Spleen (tissue), 7 donors: ENCODE measurements at regions not wholly inside any gene's neighbourhood (a gene's known extent, or its start where the extent isn't known, plus 50 kb on each side); places are given as distances from the start of the nearest gene placed in this dataset.

Experiments used
- POLR2A ChIP-seq, 3 donors: fragments of 450-650 bp; IDR thresholded peaks; one replicate each; pipeline ENCODE4 v1.5.1; 2017; ENCODE audit warnings: antibody characterized with exemption in 3 of 3, mild to moderate bottlenecking in 1 of 3
- TF ChIP-seq, protein P1 (sequence below), 11 experiments: fragments of 200-600 bp in 7 of 11; fragments of 450-650 bp in 4 of 11; sonication (generic) in 4 of 11; IDR thresholded peaks in 8 of 11; conservative IDR thresholded peaks in 3 of 11; 1 replicate in 7 of 11; 2 replicates in 4 of 11; pipeline versions ENCODE4 v1.4.0 to v1.8.0; 2016 to 2021; ENCODE audit warnings: antibody characterized with exemption in 11 of 11, inconsistent platforms in 4 of 11, mild to moderate bottlenecking in 1 of 11
- donor health status: DM: no; HTN: no; CAD: no; lungs with moderate emphysema.
- donor health status: DM: no; HTN: no; CAD: no.
- donor health status: DM: no; HTN: no; CAD: no.

DNA sequence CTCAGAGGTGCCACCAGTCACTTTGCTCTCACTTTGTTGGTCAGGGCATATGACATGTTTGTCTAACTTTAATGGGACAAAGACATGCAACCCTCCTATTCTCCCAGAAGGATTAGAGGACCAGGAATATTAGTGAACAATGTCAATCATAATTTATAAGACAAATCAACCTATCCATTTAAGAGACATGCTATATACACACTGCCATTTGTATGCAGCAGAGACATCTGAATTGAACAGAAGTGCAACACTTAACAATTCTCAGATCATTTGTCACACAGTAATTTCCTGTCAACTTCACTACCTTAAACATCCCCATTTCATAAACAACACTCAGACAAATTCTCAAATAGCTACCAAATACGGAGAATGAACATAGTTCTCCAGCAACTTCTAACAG is 273.6 kb upstream of the RGMB start:
- TF ChIP-seq, protein P1, sequence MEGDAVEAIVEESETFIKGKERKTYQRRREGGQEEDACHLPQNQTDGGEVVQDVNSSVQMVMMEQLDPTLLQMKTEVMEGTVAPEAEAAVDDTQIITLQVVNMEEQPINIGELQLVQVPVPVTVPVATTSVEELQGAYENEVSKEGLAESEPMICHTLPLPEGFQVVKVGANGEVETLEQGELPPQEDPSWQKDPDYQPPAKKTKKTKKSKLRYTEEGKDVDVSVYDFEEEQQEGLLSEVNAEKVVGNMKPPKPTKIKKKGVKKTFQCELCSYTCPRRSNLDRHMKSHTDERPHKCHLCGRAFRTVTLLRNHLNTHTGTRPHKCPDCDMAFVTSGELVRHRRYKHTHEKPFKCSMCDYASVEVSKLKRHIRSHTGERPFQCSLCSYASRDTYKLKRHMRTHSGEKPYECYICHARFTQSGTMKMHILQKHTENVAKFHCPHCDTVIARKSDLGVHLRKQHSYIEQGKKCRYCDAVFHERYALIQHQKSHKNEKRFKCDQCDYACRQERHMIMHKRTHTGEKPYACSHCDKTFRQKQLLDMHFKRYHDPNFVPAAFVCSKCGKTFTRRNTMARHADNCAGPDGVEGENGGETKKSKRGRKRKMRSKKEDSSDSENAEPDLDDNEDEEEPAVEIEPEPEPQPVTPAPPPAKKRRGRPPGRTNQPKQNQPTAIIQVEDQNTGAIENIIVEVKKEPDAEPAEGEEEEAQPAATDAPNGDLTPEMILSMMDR (IDR thresholded peaks at IDR 0.05 in 8 of 11, conservative IDR thresholded peaks at IDR 0.05 in 3 of 11): no peak
- TF ChIP-seq POLR2A (IDR thresholded peaks at IDR 0.05): no peak
